WTC11 (cell line): ENCODE measurements at regions not wholly inside any gene's neighbourhood (a gene's known extent, or its start where the extent isn't known, plus 50 kb on each side); places are given as distances from the start of the nearest gene placed in this dataset.

Source experiments
- ATAC-seq: fragments of 200-7000 bp; cut with Tn5 transposase; 2 replicates; pipeline ENCODE4 v1.10.0; 2021; ENCODE audit warnings: mild to moderate bottlenecking, moderate library complexity
- CTCF ChIA-PET: fragments of 300-600 bp; sonication (Branson Sonifier 250); formaldehyde crosslinking; loops from one replicate; lab custom pipeline; 2021; ENCODE audit warnings: antibody characterized with exemption; lab: Charles Lee
- POLR2A ChIA-PET: fragments of 350-600 bp; sonication (Branson Sonifier 250); formaldehyde crosslinking; loops from one replicate; lab custom pipeline; 2021; ENCODE audit warnings: antibody characterized with exemption; lab: Charles Lee
- DNase-seq: peaks from one replicate; pipeline ENCODE4 v3.0.0; 2021; ENCODE audit warnings: low spot score
- H3K27ac Mint-ChIP-seq: 2 replicates; pipeline ENCODE4 v1.8.0; 2021; ENCODE audit warnings: mixed read lengths
- H3K27me3 Mint-ChIP-seq: 2 replicates; pipeline ENCODE4 v1.8.0; 2021; ENCODE audit warnings: low read depth, mild to moderate bottlenecking, moderate library complexity, mixed read lengths
- H3K36me3 Mint-ChIP-seq: 2 replicates; pipeline ENCODE4 v1.8.0; 2021; ENCODE audit warnings: mixed read lengths
- H3K4me1 Mint-ChIP-seq: 2 replicates; pipeline ENCODE4 v1.8.0; 2022; ENCODE audit warnings: mixed read lengths
- H3K4me3 Mint-ChIP-seq: 2 replicates; pipeline ENCODE4 v1.8.0; 2021; ENCODE audit warnings: mild to moderate bottlenecking, moderate library complexity, mixed read lengths
- H3K9me3 Mint-ChIP-seq: 2 replicates; pipeline ENCODE4 v1.8.0; 2021; ENCODE audit warnings: mixed read lengths
- CREB1 ChIP-seq: sonication (generic); formaldehyde crosslinking; IDR thresholded peaks from 2 replicates; pipeline ENCODE4 v1.8.0; 2023; ENCODE audit warnings: mild to moderate bottlenecking, missing genetic modification reagents
- EMX1 ChIP-seq: fragments of 250-450 bp; sonication (Bioruptor Pico); IDR thresholded peaks from 2 replicates; pipeline ENCODE4 v1.8.0; 2021; ENCODE audit warnings: mild to moderate bottlenecking
- FOXK1 ChIP-seq: sonication (generic); formaldehyde crosslinking; IDR thresholded peaks from 2 replicates; pipeline ENCODE4 v1.8.0; 2022; ENCODE audit warnings: mild to moderate bottlenecking, moderate library complexity, missing genetic modification reagents
- GRHL2 ChIP-seq: fragments of 250-450 bp; sonication (Bioruptor Pico); IDR thresholded peaks from 2 replicates; pipeline ENCODE4 v1.8.0; 2022; ENCODE audit warnings: mild to moderate bottlenecking, moderate library complexity; ENCODE audit not compliant: insufficient replicate concordance, severe bottlenecking
- MXD4 ChIP-seq: fragments of 250-450 bp; sonication (Bioruptor Pico); IDR thresholded peaks from 2 replicates; pipeline ENCODE4 v1.8.0; 2021; ENCODE audit warnings: mild to moderate bottlenecking, moderate library complexity, borderline replicate concordance
- NFATC4 ChIP-seq: fragments of 250-450 bp; sonication (Bioruptor Pico); IDR thresholded peaks from 2 replicates; pipeline ENCODE4 v1.9.0; 2021; ENCODE audit warnings: mild to moderate bottlenecking
- NR2C2 ChIP-seq: sonication (generic); formaldehyde crosslinking; IDR thresholded peaks from 2 replicates; pipeline ENCODE4 v1.8.0; 2022; ENCODE audit warnings: mild to moderate bottlenecking, missing genetic modification reagents
- PRRX2 ChIP-seq: fragments of 250-450 bp; sonication (Bioruptor Pico); IDR thresholded peaks from 2 replicates; pipeline ENCODE4 v1.8.0; 2021; ENCODE audit warnings: mild to moderate bottlenecking
- RELA ChIP-seq: sonication (generic); formaldehyde crosslinking; IDR thresholded peaks from 2 replicates; pipeline ENCODE4 v1.8.1; 2022; ENCODE audit warnings: missing genetic modification reagents, mild to moderate bottlenecking, borderline replicate concordance
- SOX15 ChIP-seq: fragments of 250-450 bp; sonication (Bioruptor Pico); IDR thresholded peaks from 2 replicates; pipeline ENCODE4 v1.9.0; 2021; ENCODE audit warnings: mild to moderate bottlenecking
- ZBTB21 ChIP-seq: sonication (generic); formaldehyde crosslinking; IDR thresholded peaks from 2 replicates; pipeline ENCODE4 v1.8.1; 2023; ENCODE audit warnings: mild to moderate bottlenecking, missing genetic modification reagents, borderline replicate concordance
- ZNF219 ChIP-seq: sonication (generic); formaldehyde crosslinking; IDR thresholded peaks from 2 replicates; pipeline ENCODE4 v1.8.0; 2023; ENCODE audit warnings: missing genetic modification reagents, mild to moderate bottlenecking, borderline replicate concordance
- ZNF423 ChIP-seq: fragments of 250-450 bp; sonication (Bioruptor Pico); IDR thresholded peaks from 2 replicates; pipeline ENCODE4 v2.1.2; 2022; ENCODE audit warnings: mild to moderate bottlenecking, moderate library complexity
- TF ChIP-seq, protein P1 (sequence below): sonication (generic); formaldehyde crosslinking; IDR thresholded peaks from 2 replicates; pipeline ENCODE4 v1.8.1; 2023; ENCODE audit warnings: mild to moderate bottlenecking, missing genetic modification reagents
- TF ChIP-seq, protein P2 (sequence below): sonication (generic); formaldehyde crosslinking; IDR thresholded peaks from 2 replicates; pipeline ENCODE4 v1.8.1; 2023; ENCODE audit warnings: mild to moderate bottlenecking, moderate library complexity, missing genetic modification reagents
- TF ChIP-seq, protein P3 (sequence below): sonication (generic); formaldehyde crosslinking; IDR thresholded peaks from 2 replicates; pipeline ENCODE4 v1.8.1; 2022; ENCODE audit warnings: mild to moderate bottlenecking, moderate library complexity, missing genetic modification reagents
- TF ChIP-seq, protein P4 (sequence below): sonication (generic); formaldehyde crosslinking; IDR thresholded peaks from 2 replicates; pipeline ENCODE4 v1.8.1; 2023; ENCODE audit warnings: mild to moderate bottlenecking, missing genetic modification reagents, moderate library complexity
- TF ChIP-seq, protein P5 (sequence below): sonication (generic); formaldehyde crosslinking; IDR thresholded peaks from 2 replicates; pipeline ENCODE4 v1.8.0; 2022; ENCODE audit warnings: mild to moderate bottlenecking, missing genetic modification reagents
- TF ChIP-seq, protein P6 (sequence below): sonication (generic); formaldehyde crosslinking; conservative IDR thresholded peaks from 2 replicates; pipeline ENCODE4 v1.8.1; 2022; ENCODE audit warnings: mild to moderate bottlenecking, missing genetic modification reagents
- TF ChIP-seq, protein P7 (sequence below): sonication (generic); formaldehyde crosslinking; IDR thresholded peaks from 2 replicates; pipeline ENCODE4 v1.8.0; 2022; ENCODE audit warnings: missing genetic modification reagents
- TF ChIP-seq, protein P8 (sequence below): sonication (generic); formaldehyde crosslinking; IDR thresholded peaks from 2 replicates; pipeline ENCODE4 v1.8.0; 2022; ENCODE audit warnings: mild to moderate bottlenecking, missing genetic modification reagents
- TF ChIP-seq, protein P9 (sequence below): fragments of 250-450 bp; sonication (Bioruptor Pico); IDR thresholded peaks from 2 replicates; pipeline ENCODE4 v1.8.0; 2021; ENCODE audit warnings: mild to moderate bottlenecking

DNA sequence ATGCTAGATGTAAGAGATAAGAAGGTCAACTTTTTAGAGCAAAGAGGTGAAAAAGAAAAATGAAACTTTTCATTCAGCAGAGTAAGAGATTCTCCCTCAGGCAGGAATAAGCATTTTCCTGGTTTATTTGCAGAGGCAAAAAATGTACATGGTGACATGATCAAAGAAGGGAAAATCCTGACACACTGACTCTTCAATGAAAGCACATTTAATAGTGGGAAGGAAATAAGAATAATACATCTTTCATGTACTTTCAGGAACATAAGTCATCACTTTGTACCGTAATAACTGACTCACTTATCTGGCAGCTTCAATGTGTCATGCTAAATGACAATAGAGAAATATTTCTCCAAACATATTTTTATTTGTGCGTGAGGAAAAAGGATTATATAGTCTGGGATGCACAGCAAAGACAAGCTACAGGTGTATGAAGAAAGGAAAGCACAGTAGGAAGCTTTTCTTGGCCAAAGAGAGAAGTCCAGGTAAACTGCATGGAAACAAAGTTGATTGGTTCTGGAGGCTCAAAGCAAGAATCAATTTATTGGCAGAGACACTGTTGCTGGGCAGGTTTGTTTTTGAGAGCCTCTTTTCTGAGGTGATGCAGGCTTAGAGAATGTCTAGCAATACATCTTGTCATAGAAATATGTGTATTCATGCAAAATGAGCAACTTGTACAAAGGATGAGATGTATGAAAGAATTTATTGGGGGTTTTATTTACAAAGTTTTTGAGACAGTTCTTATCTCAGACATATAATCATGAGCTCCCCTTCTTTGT is 1409.0 kb downstream of the PLA2G4A start:
- H3K4me1 Mint-ChIP-seq, result 0 out of 2 replicates have a peak, but pooled peaks cover 5% of the 10 kb centered on the region
- H3K4me3 Mint-ChIP-seq, result no peak overlapping the region
- ATAC-seq (no peak), DNase-seq (no peak)
- H3K36me3 Mint-ChIP-seq, result no peaks in the 10 kb centered on the region
- no peaks in the 10 kb centered on the region for H3K9me3 Mint-ChIP-seq
- ChIA-PET POLR2A (no interaction called here), CTCF (no interaction called here)
- TF ChIP-seq NFATC4 (CRISPR knock-in tag) (no peak), EMX1 (CRISPR knock-in tag) (no peak), GRHL2 (CRISPR knock-in tag) (no peak), MXD4 (CRISPR knock-in tag) (no peak)
- TF ChIP-seq, protein P1, sequence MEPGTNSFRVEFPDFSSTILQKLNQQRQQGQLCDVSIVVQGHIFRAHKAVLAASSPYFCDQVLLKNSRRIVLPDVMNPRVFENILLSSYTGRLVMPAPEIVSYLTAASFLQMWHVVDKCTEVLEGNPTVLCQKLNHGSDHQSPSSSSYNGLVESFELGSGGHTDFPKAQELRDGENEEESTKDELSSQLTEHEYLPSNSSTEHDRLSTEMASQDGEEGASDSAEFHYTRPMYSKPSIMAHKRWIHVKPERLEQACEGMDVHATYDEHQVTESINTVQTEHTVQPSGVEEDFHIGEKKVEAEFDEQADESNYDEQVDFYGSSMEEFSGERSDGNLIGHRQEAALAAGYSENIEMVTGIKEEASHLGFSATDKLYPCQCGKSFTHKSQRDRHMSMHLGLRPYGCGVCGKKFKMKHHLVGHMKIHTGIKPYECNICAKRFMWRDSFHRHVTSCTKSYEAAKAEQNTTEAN (CRISPR knock-in tag), result no peak
- TF ChIP-seq, protein P2, sequence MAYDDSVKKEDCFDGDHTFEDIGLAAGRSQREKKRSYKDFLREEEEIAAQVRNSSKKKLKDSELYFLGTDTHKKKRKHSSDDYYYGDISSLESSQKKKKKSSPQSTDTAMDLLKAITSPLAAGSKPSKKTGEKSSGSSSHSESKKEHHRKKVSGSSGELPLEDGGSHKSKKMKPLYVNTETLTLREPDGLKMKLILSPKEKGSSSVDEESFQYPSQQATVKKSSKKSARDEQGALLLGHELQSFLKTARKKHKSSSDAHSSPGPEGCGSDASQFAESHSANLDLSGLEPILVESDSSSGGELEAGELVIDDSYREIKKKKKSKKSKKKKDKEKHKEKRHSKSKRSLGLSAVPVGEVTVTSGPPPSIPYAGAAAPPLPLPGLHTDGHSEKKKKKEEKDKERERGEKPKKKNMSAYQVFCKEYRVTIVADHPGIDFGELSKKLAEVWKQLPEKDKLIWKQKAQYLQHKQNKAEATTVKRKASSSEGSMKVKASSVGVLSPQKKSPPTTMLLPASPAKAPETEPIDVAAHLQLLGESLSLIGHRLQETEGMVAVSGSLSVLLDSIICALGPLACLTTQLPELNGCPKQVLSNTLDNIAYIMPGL, result no peak
- TF ChIP-seq, protein P3, sequence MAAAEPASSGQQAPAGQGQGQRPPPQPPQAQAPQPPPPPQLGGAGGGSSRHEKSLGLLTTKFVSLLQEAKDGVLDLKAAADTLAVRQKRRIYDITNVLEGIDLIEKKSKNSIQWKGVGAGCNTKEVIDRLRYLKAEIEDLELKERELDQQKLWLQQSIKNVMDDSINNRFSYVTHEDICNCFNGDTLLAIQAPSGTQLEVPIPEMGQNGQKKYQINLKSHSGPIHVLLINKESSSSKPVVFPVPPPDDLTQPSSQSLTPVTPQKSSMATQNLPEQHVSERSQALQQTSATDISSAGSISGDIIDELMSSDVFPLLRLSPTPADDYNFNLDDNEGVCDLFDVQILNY (CRISPR knock-in tag), result no peak
- H3K27ac Mint-ChIP-seq, result no peak overlapping the region
- H3K27me3 Mint-ChIP-seq, result no peaks in the 10 kb centered on the region

DNA sequence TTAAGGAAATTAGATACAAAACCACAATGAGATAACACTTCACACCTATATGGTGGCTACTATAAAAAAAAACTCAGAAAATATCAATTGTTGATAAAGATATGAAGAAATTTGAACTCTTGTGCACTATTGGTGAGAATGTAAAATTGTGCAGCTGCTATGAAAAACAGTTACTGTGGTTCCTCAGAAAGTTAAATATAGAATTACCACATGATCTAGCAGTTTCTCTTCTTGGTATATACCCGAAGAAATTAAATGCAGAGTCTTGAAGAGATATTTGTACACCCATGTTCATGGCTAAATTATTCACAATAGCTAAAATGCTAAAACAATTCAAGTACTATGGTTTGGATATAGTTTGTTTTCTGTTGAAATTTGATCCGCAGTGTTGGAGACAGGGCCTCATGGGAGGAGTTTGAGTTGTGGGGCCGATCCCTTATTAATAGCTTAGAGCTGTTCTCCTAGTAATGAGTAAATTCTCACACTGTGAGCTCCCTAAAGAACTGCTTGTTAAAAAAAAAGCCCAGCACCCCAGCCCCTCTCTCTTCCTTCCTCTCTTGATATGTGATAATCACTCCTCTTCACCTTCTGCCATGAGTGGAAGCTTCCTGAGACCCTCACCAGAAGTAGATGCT is 1412.1 kb downstream of the PLA2G4A start:
- DNase-seq, result no peak
- Mint-ChIP-seq H3K9me3 (no peaks in the 10 kb centered on the region), H3K27me3 (no peaks in the 10 kb centered on the region), H3K36me3 (no peaks in the 10 kb centered on the region), H3K27ac (no peak overlapping the region), H3K4me3 (no peak overlapping the region), H3K4me1 (0 out of 2 replicates have a peak, but pooled peaks cover 5% of the 10 kb centered on the region)
- CTCF ChIA-PET, result no interaction called here
- ATAC-seq, result no peak
- POLR2A ChIA-PET, result no interaction called here
- TF ChIP-seq NR2C2 (CRISPR knock-in tag) (no peak), FOXK1 (CRISPR knock-in tag) (no peak), ZBTB21 (CRISPR knock-in tag) (no peak), CREB1 (no peak), RELA (CRISPR knock-in tag) (no peak), NFATC4 (CRISPR knock-in tag) (no peak), ZNF219 (CRISPR knock-in tag) (no peak), PRRX2 (no peak), ZNF423 (CRISPR knock-in tag) (no peak), SOX15 (CRISPR knock-in tag) (no peak)
- TF ChIP-seq, protein P4, sequence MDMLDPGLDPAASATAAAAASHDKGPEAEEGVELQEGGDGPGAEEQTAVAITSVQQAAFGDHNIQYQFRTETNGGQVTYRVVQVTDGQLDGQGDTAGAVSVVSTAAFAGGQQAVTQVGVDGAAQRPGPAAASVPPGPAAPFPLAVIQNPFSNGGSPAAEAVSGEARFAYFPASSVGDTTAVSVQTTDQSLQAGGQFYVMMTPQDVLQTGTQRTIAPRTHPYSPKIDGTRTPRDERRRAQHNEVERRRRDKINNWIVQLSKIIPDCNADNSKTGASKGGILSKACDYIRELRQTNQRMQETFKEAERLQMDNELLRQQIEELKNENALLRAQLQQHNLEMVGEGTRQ (CRISPR knock-in tag), result no peak
- TF ChIP-seq, protein P5, sequence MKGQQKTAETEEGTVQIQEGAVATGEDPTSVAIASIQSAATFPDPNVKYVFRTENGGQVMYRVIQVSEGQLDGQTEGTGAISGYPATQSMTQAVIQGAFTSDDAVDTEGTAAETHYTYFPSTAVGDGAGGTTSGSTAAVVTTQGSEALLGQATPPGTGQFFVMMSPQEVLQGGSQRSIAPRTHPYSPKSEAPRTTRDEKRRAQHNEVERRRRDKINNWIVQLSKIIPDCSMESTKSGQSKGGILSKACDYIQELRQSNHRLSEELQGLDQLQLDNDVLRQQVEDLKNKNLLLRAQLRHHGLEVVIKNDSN (CRISPR knock-in tag), result no peak
- TF ChIP-seq, protein P6, sequence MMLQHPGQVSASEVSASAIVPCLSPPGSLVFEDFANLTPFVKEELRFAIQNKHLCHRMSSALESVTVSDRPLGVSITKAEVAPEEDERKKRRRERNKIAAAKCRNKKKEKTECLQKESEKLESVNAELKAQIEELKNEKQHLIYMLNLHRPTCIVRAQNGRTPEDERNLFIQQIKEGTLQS (CRISPR knock-in tag), result no peak
- TF ChIP-seq, protein P7, sequence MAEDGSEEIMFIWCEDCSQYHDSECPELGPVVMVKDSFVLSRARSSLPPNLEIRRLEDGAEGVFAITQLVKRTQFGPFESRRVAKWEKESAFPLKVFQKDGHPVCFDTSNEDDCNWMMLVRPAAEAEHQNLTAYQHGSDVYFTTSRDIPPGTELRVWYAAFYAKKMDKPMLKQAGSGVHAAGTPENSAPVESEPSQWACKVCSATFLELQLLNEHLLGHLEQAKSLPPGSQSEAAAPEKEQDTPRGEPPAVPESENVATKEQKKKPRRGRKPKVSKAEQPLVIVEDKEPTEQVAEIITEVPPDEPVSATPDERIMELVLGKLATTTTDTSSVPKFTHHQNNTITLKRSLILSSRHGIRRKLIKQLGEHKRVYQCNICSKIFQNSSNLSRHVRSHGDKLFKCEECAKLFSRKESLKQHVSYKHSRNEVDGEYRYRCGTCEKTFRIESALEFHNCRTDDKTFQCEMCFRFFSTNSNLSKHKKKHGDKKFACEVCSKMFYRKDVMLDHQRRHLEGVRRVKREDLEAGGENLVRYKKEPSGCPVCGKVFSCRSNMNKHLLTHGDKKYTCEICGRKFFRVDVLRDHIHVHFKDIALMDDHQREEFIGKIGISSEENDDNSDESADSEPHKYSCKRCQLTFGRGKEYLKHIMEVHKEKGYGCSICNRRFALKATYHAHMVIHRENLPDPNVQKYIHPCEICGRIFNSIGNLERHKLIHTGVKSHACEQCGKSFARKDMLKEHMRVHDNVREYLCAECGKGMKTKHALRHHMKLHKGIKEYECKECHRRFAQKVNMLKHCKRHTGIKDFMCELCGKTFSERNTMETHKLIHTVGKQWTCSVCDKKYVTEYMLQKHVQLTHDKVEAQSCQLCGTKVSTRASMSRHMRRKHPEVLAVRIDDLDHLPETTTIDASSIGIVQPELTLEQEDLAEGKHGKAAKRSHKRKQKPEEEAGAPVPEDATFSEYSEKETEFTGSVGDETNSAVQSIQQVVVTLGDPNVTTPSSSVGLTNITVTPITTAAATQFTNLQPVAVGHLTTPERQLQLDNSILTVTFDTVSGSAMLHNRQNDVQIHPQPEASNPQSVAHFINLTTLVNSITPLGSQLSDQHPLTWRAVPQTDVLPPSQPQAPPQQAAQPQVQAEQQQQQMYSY (CRISPR knock-in tag), result no peak
- TF ChIP-seq, protein P8, sequence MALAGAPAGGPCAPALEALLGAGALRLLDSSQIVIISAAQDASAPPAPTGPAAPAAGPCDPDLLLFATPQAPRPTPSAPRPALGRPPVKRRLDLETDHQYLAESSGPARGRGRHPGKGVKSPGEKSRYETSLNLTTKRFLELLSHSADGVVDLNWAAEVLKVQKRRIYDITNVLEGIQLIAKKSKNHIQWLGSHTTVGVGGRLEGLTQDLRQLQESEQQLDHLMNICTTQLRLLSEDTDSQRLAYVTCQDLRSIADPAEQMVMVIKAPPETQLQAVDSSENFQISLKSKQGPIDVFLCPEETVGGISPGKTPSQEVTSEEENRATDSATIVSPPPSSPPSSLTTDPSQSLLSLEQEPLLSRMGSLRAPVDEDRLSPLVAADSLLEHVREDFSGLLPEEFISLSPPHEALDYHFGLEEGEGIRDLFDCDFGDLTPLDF (CRISPR knock-in tag), result no peak
- TF ChIP-seq, protein P9, sequence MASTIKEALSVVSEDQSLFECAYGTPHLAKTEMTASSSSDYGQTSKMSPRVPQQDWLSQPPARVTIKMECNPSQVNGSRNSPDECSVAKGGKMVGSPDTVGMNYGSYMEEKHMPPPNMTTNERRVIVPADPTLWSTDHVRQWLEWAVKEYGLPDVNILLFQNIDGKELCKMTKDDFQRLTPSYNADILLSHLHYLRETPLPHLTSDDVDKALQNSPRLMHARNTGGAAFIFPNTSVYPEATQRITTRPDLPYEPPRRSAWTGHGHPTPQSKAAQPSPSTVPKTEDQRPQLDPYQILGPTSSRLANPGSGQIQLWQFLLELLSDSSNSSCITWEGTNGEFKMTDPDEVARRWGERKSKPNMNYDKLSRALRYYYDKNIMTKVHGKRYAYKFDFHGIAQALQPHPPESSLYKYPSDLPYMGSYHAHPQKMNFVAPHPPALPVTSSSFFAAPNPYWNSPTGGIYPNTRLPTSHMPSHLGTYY (CRISPR knock-in tag), result no peak
